Mesodermal cell (in vitro differentiated cells): ENCODE measurements at regions not wholly inside any gene's neighbourhood (a gene's known extent, or its start where the extent isn't known, plus 50 kb on each side); places are given as distances from the start of the nearest gene placed in this dataset.

ENCODE experiments used
- H3K27ac ChIP-seq: 2 replicates; pipeline ENCODE4 v1.7.0; 2013; ENCODE audit warnings: mild to moderate bottlenecking, low read depth, low read length, moderate library complexity; ENCODE audit not compliant: severe bottlenecking
- H3K36me3 ChIP-seq: 2 replicates; pipeline ENCODE4 v1.7.1; 2013; ENCODE audit warnings: mild to moderate bottlenecking, low read length, moderate library complexity; ENCODE audit not compliant: control insufficient read depth, insufficient read depth
- H3K4me1 ChIP-seq: one replicate; pipeline ENCODE4 v1.7.1; 2013; ENCODE audit warnings: mild to moderate bottlenecking, low read length; ENCODE audit not compliant: insufficient read depth, control insufficient read depth, poor library complexity, severe bottlenecking
- H3K4me3 ChIP-seq: 2 replicates; pipeline ENCODE4 v1.7.0; 2013; ENCODE audit warnings: low read length, control low read depth, mild to moderate bottlenecking; ENCODE audit not compliant: insufficient read depth, poor library complexity, severe bottlenecking; ENCODE audit errors: extremely low read depth
- H3K9me3 ChIP-seq: 2 replicates; pipeline ENCODE4 v1.7.1; 2013; ENCODE audit warnings: mild to moderate bottlenecking, low read length, moderate library complexity; ENCODE audit not compliant: control insufficient read depth
- WGBS, 2 experiments: methylation state at CpG; one replicate each; pipeline ENCODE4 v1.1.5; 2013; ENCODE audit warnings: missing lambda C conversion rate in 2 of 2; ENCODE audit not compliant: insufficient coverage in 2 of 2; 5-methylcytosine and 5-hydroxymethylcytosine counted together

- no peaks in the 10 kb centered on the region for H3K4me1 ChIP-seq
- H3K36me3 ChIP-seq = no peaks in the 10 kb centered on the region
- no peaks in the 10 kb centered on the region for H3K9me3 ChIP-seq
- H3K27ac ChIP-seq = no peak overlapping the region
- 82% methylated on average over 1 of the region's 2 CpGs for WGBS, 2 experiments
- no peak overlapping the region for H3K4me3 ChIP-seq
These were observed 655.0 kb downstream of the POM121L12 start for GRCh38 chr7:53690411-53690810.

- no CpG with 5 or more reads among the region's 1 CpG for WGBS, 2 experiments
These were observed 662.5 kb downstream of the POM121L12 start for GRCh38 chr7:53697913-53698312.

GRCh38 chr7:53699215-53699837 is 663.9 kb downstream of the POM121L12 start:
- WGBS, 2 experiments = 94% methylated on average over 3 of the region's 5 CpGs; no CpG with 5 or more reads in 1 of the 2 experiments
- Histone ChIP-seq H3K4me1 (no peaks in the 10 kb centered on the region), H3K27ac (no peak overlapping the region), H3K9me3 (no peaks in the 10 kb centered on the region), H3K36me3 (no peaks in the 10 kb centered on the region), H3K4me3 (no peak overlapping the region)

More at GRCh38 chr7:53697913-53698312, 662.5 kb downstream of the POM121L12 start:
- Histone ChIP-seq H3K36me3 (no peaks in the 10 kb centered on the region), H3K4me1 (no peaks in the 10 kb centered on the region), H3K27ac (no peak overlapping the region), H3K4me3 (no peak overlapping the region), H3K9me3 (no peaks in the 10 kb centered on the region)

- H3K36me3 ChIP-seq = no peaks in the 10 kb centered on the region
- 76% methylated on average over 2 of the region's 3 CpGs; no CpG with 5 or more reads in 1 of the 2 experiments for WGBS, 2 experiments
- no peak overlapping the region for H3K27ac ChIP-seq
- no peak overlapping the region for H3K4me3 ChIP-seq
- no peaks in the 10 kb centered on the region for H3K4me1 ChIP-seq
- H3K9me3 ChIP-seq = no peaks in the 10 kb centered on the region
These were observed 683.7 kb downstream of the POM121L12 start for GRCh38 chr7:53719122-53719521.

- no peak overlapping the region for H3K4me3 ChIP-seq
- no peaks in the 10 kb centered on the region for H3K4me1 ChIP-seq
- H3K9me3 ChIP-seq = no peaks in the 10 kb centered on the region
- H3K27ac ChIP-seq = no peak overlapping the region
- WGBS, 2 experiments = 88 to 92% methylated on average over 3 to 6 of the region's 6 CpGs
- H3K36me3 ChIP-seq = no peaks in the 10 kb centered on the region
These were observed 705.5 kb downstream of the POM121L12 start for GRCh38 chr7:53740971-53741370.

- Histone ChIP-seq H3K4me3 (no peak overlapping the region), H3K4me1 (no peaks in the 10 kb centered on the region), H3K36me3 (no peaks in the 10 kb centered on the region), H3K9me3 (no peaks in the 10 kb centered on the region), H3K27ac (no peak overlapping the region)
- 74 to 86% methylated on average over 4 to 7 of the region's 8 CpGs for WGBS, 2 experiments
These were observed 708.4 kb downstream of the POM121L12 start for GRCh38 chr7:53743697-53744402.

- Histone ChIP-seq H3K27ac (no peak overlapping the region), H3K4me1 (no peaks in the 10 kb centered on the region), H3K4me3 (no peak overlapping the region), H3K9me3 (no peaks in the 10 kb centered on the region), H3K36me3 (no peaks in the 10 kb centered on the region)
- WGBS, 2 experiments = 83% methylated on average over 1 of the region's 4 CpGs; no CpG with 5 or more reads in 1 of the 2 experiments
These were observed 708.9 kb downstream of the POM121L12 start for GRCh38 chr7:53744403-53744760.

GRCh38 chr7:53756946-53757345 is 721.5 kb downstream of the POM121L12 start:
- Histone ChIP-seq H3K36me3 (no peaks in the 10 kb centered on the region), H3K4me1 (no peaks in the 10 kb centered on the region), H3K9me3 (no peaks in the 10 kb centered on the region), H3K27ac (no peak overlapping the region), H3K4me3 (no peak overlapping the region)
- WGBS, 2 experiments = 83 to 88% methylated on average over 2 to 3 of the region's 3 CpGs

- Histone ChIP-seq H3K27ac (no peak overlapping the region), H3K9me3 (no peaks in the 10 kb centered on the region), H3K36me3 (no peaks in the 10 kb centered on the region), H3K4me1 (no peaks in the 10 kb centered on the region), H3K4me3 (no peak overlapping the region)
These were observed 732.8 kb downstream of the POM121L12 start for GRCh38 chr7:53768186-53768585.

- 92 to 100% methylated on average over 2 of the region's 2 CpGs for WGBS, 2 experiments
- Histone ChIP-seq H3K36me3 (no peaks in the 10 kb centered on the region), H3K9me3 (no peaks in the 10 kb centered on the region), H3K27ac (no peak overlapping the region), H3K4me3 (no peak overlapping the region), H3K4me1 (no peaks in the 10 kb centered on the region)
These were observed 736.3 kb downstream of the POM121L12 start for GRCh38 chr7:53771701-53772100.

GRCh38 chr7:53776323-53776722 is 740.9 kb downstream of the POM121L12 start:
- Histone ChIP-seq H3K4me1 (no peaks in the 10 kb centered on the region), H3K27ac (no peak overlapping the region), H3K9me3 (no peaks in the 10 kb centered on the region), H3K4me3 (no peak overlapping the region), H3K36me3 (no peaks in the 10 kb centered on the region)
- 100% methylated on average over 1 of the region's 1 CpG; no CpG with 5 or more reads in 1 of the 2 experiments for WGBS, 2 experiments
